Astrocyte of the spinal cord (primary cell): ENCODE measurements at regions not wholly inside any gene's neighbourhood (a gene's known extent, or its start where the extent isn't known, plus 50 kb on each side); places are given as distances from the start of the nearest gene placed in this dataset.

Experiments used
- DNase-seq: peaks from one replicate; pipeline ENCODE4 v3.0.0; 2011; ENCODE audit warnings: low read depth, low spot score
- H3K4me3 ChIP-seq: 2 replicates; pipeline ENCODE4 v1.5.1; 2011; ENCODE audit warnings: low read depth, mild to moderate bottlenecking, low read length, moderate library complexity
- CTCF ChIP-seq: IDR thresholded peaks from 2 replicates; pipeline ENCODE4 v1.5.1; 2012; ENCODE audit warnings: low read depth, mild to moderate bottlenecking, low read length, inconsistent platforms
- in situ Hi-C: cut with HindIII; loops from 2 replicates; pipeline ENCODE4 v1.10.0; 2017; ENCODE audit warnings: low sequenced_read_pairs

GRCh38 chr13:22934744-22935523, 245.8 kb upstream of the SGCG start:
- no peak overlapping the region for H3K4me3 ChIP-seq
- no peak for TF ChIP-seq CTCF
- in situ Hi-C loops = no loop called here
- DNase-seq = no peak

DNA sequence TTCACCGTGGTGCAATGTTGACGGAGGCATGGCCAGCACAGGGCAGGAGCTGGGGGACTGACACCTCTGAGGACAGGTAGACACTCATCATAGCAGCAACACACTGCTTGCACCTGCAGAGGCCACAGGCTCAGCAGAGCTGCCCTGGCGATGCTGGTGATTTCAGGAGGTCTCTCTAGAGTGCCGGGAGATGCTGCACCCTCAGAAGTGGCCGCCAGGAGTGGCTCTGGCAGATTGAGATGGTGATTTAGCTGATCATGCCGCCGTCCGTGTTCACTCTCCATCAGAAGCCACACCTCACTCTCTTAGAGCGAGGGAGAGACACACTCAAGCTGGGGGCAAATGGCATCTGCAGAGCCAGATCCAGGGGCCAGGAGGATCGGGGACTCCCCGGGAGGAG, 244.6 kb upstream of the SGCG start:
- H3K4me3 ChIP-seq = no peak overlapping the region
- no peak for TF ChIP-seq CTCF
- no peak for DNase-seq
- in situ Hi-C loops = no loop called here

DNA sequence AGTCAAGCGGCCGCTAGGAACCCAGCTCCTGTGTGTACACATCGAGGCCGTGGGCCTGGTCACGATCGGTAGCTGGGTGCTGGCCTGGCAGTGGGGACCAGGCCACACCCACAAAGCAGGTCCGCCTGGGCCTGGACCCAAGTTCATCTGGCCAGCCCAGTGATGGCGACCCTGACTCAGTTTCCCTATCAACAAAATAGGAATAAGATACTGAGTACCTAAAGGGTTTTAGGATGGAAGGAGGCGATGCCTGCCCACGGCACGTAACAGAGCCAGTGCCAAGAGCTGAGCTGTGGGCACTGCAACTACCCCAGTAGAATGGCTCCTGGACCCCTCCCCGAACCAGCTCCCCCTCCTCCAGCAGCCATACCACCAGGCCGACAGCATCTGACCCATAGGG, 243.5 kb upstream of the SGCG start:
- in situ Hi-C loops = no loop called here
- no peak for TF ChIP-seq CTCF
- DNase-seq = no peak
- no peak overlapping the region for H3K4me3 ChIP-seq

GRCh38 chr13:22937953-22938352, 242.8 kb upstream of the SGCG start:
- no peak for DNase-seq
- TF ChIP-seq CTCF = no peak
- H3K4me3 ChIP-seq = no peak overlapping the region
- in situ Hi-C loops = no loop called here

- no peak overlapping the region for H3K4me3 ChIP-seq
- no peak for DNase-seq
- no peak for TF ChIP-seq CTCF
- in situ Hi-C loops = no loop called here
Observed at GRCh38 chr13:22938576-22938975, 242.2 kb upstream of the SGCG start.

GRCh38 chr13:22939157-22939556, 241.6 kb upstream of the SGCG start:
- in situ Hi-C loops = no loop called here
- no peak for TF ChIP-seq CTCF
- DNase-seq = no peak
- no peak overlapping the region for H3K4me3 ChIP-seq
